ENCODE measurements at regions not wholly inside any gene's neighbourhood (a gene's known extent, or its start where the extent isn't known, plus 50 kb on each side); places are given as distances from the start of the nearest gene placed in this dataset.

- Mint-ChIP-seq H3K9me3 (ENCODE audit: low read depth) (no peaks in the 10 kb centered on the region), H3K4me3 (ENCODE audit: unreplicated experiment) (no peak overlapping the region), H3K27ac (ENCODE audit: unreplicated experiment) (no peak overlapping the region), H3K4me1 (ENCODE audit: low read depth) (peaks cover 5% of the 10 kb centered on the region), H3K27me3 (ENCODE audit: low read depth) (no peaks in the 10 kb centered on the region), H3K36me3 (ENCODE audit: low read depth) (no peaks in the 10 kb centered on the region)
- TF ChIP-seq, protein P1, sequence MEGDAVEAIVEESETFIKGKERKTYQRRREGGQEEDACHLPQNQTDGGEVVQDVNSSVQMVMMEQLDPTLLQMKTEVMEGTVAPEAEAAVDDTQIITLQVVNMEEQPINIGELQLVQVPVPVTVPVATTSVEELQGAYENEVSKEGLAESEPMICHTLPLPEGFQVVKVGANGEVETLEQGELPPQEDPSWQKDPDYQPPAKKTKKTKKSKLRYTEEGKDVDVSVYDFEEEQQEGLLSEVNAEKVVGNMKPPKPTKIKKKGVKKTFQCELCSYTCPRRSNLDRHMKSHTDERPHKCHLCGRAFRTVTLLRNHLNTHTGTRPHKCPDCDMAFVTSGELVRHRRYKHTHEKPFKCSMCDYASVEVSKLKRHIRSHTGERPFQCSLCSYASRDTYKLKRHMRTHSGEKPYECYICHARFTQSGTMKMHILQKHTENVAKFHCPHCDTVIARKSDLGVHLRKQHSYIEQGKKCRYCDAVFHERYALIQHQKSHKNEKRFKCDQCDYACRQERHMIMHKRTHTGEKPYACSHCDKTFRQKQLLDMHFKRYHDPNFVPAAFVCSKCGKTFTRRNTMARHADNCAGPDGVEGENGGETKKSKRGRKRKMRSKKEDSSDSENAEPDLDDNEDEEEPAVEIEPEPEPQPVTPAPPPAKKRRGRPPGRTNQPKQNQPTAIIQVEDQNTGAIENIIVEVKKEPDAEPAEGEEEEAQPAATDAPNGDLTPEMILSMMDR (IDR thresholded peaks at IDR 0.05) = no peak
- no peak for DNase-seq (ENCODE audit: low spot score)
Observed at GRCh38 chr6:43904311-43905123, 134.5 kb downstream of the VEGFA start.

DNA sequence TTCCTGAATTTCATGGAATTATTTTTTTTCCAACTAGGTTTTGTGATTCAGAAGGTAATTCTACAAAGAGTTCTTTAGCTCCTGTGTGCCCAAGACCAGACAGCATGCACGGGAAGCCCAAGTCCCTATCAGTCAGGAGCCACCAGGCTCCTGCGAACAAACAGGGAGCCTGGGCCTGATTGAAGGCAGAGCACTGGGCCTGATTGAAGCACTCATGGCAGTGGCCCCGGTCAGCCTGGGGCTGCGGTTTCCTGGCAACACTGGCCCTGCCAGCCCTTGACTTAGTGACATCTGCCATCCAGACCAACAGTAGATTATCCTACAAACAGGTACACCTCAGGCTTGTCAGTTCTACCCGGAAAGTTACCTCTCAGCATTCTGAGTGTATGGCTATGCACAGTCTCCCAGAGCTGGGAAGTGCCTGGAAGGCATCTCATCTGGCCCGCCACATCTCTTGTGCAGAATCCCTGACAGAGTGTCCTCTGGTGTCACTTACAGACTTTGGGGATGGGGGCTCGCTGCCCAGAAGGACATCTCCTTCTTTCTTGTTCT lies 133.8 kb downstream of the VEGFA start:
- Mint-ChIP-seq H3K4me3 (ENCODE audit: unreplicated experiment) (no peak overlapping the region), H3K4me1 (ENCODE audit: low read depth) (no peaks in the 10 kb centered on the region), H3K27ac (ENCODE audit: unreplicated experiment) (no peak overlapping the region), H3K36me3 (ENCODE audit: low read depth) (no peaks in the 10 kb centered on the region), H3K27me3 (ENCODE audit: low read depth) (no peaks in the 10 kb centered on the region), H3K9me3 (ENCODE audit: low read depth) (no peaks in the 10 kb centered on the region)
- no peak for DNase-seq (ENCODE audit: low spot score)
- TF ChIP-seq, protein P1 (IDR thresholded peaks at IDR 0.05) = no peak

DNA sequence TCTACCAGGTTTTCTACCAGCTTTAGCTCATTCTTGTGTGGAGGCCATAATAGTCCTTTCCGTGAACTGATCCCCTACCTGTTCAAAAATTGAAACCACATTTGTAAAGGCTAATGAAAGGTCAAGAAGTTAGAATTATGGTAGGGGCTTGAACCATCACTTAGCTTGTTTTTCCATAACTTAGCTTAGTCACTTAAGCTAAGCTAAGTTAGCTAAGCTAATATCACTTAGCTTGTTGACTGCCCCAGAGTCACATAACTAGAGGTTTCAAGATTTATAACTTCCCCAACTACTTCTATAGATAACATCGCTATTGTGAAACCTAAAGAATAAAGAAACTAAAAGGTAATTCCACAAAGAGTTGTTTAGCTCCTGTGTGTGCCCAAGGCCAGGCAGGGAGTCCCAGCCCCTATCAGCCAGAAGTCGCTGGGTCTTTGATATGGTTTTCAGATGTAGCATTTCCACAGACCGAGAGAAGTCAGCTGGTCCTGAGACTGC lies 131.8 kb downstream of the VEGFA start:
- Mint-ChIP-seq H3K4me1 (ENCODE audit: low read depth) (no peaks in the 10 kb centered on the region), H3K27me3 (ENCODE audit: low read depth) (peaks cover 4% of the 10 kb centered on the region), H3K4me3 (ENCODE audit: unreplicated experiment) (no peak overlapping the region), H3K27ac (ENCODE audit: unreplicated experiment) (no peak overlapping the region), H3K36me3 (ENCODE audit: low read depth) (no peaks in the 10 kb centered on the region), H3K9me3 (ENCODE audit: low read depth) (no peaks in the 10 kb centered on the region)
- TF ChIP-seq, protein P1 (IDR thresholded peaks at IDR 0.05) = no peak
- DNase-seq (ENCODE audit: low spot score) = no peak

GRCh38 chr6:43900916-43901732 lies 131.1 kb downstream of the VEGFA start:
- H3K36me3 Mint-ChIP-seq (ENCODE audit: low read depth) = no peaks in the 10 kb centered on the region
- H3K4me3 Mint-ChIP-seq (ENCODE audit: unreplicated experiment) = no peak overlapping the region
- H3K9me3 Mint-ChIP-seq (ENCODE audit: low read depth) = no peaks in the 10 kb centered on the region
- DNase-seq (ENCODE audit: low spot score) = no peak
- TF ChIP-seq, protein P1 (IDR thresholded peaks at IDR 0.05) = no peak
- no peak overlapping the region for H3K27ac Mint-ChIP-seq (ENCODE audit: unreplicated experiment)
- no peaks in the 10 kb centered on the region for H3K4me1 Mint-ChIP-seq (ENCODE audit: low read depth)
- peaks cover 4% of the 10 kb centered on the region for H3K27me3 Mint-ChIP-seq (ENCODE audit: low read depth)

- no peak for DNase-seq (ENCODE audit: low spot score)
- H3K4me3 Mint-ChIP-seq (ENCODE audit: unreplicated experiment) = no peak overlapping the region
- no peaks in the 10 kb centered on the region for H3K9me3 Mint-ChIP-seq (ENCODE audit: low read depth)
- no peaks in the 10 kb centered on the region for H3K36me3 Mint-ChIP-seq (ENCODE audit: low read depth)
- TF ChIP-seq, protein P1 (IDR thresholded peaks at IDR 0.05) = no peak
- H3K27me3 Mint-ChIP-seq (ENCODE audit: low read depth) = peaks cover 4% of the 10 kb centered on the region
- no peaks in the 10 kb centered on the region for H3K4me1 Mint-ChIP-seq (ENCODE audit: low read depth)
- no peak overlapping the region for H3K27ac Mint-ChIP-seq (ENCODE audit: unreplicated experiment)
Observed at GRCh38 chr6:43900560-43900915, 130.5 kb downstream of the VEGFA start.

Data from chondrocyte (in vitro differentiated cells).